ENCODE measurements at regions not wholly inside any gene's neighbourhood (a gene's known extent, or its start where the extent isn't known, plus 50 kb on each side); places are given as distances from the start of the nearest gene placed in this dataset.
A peak's percentile ranks its signal among the peaks of the same experiment; 100 is the strongest.

- no peak overlapping the region for H3K4me3 ChIP-seq (ENCODE audit: low read depth, low read length)
- H3K27ac ChIP-seq (ENCODE audit: low read depth, low read length): no peak overlapping the region
- ChIA-PET POLR2A (interaction anchor here (0.6 kb wide), 1 partner anchor 96 kb away, joined by 4 read pairs; no protein-coding TSS in a partner anchor), CTCF (no interaction called here)
- H3K27me3 ChIP-seq (ENCODE audit: control insufficient read depth, insufficient read depth, low read length): no peaks in the 10 kb centered on the region
- no peak for DNase-seq (ENCODE audit: low read depth, low spot score)
- no peaks in the 10 kb centered on the region for H3K9me3 ChIP-seq (ENCODE audit: control insufficient read depth, insufficient read depth, low read length)
- TF ChIP-seq CTCF (IDR thresholded peaks at IDR 0.05; ENCODE audit: low read depth, low read length): no peak
These were observed 109.2 kb upstream of the FLRT2 start for GRCh38 chr14:85420707-85421106.

- Histone ChIP-seq H3K4me3 (ENCODE audit: low read depth, low read length) (no peak overlapping the region), H3K27me3 (ENCODE audit: control insufficient read depth, insufficient read depth, low read length) (no peaks in the 10 kb centered on the region), H3K9me3 (ENCODE audit: control insufficient read depth, insufficient read depth, low read length) (no peaks in the 10 kb centered on the region), H3K27ac (ENCODE audit: low read depth, low read length) (no peak overlapping the region)
- no peak for TF ChIP-seq CTCF (IDR thresholded peaks at IDR 0.05; ENCODE audit: low read depth, low read length)
- POLR2A ChIA-PET: no interaction called here
- peak; percentile 33 for DNase-seq (ENCODE audit: low read depth, low spot score)
- CTCF ChIA-PET: no interaction called here
These were observed 108.6 kb upstream of the FLRT2 start for GRCh38 chr14:85421186-85421877.

GRCh38 chr14:85423889-85424288, 106.1 kb upstream of the FLRT2 start:
- POLR2A ChIA-PET: no interaction called here
- Histone ChIP-seq H3K9me3 (ENCODE audit: control insufficient read depth, insufficient read depth, low read length) (no peaks in the 10 kb centered on the region), H3K4me3 (ENCODE audit: low read depth, low read length) (no peak overlapping the region), H3K27ac (ENCODE audit: low read depth, low read length) (no peak overlapping the region), H3K27me3 (ENCODE audit: control insufficient read depth, insufficient read depth, low read length) (no peaks in the 10 kb centered on the region)
- TF ChIP-seq CTCF (IDR thresholded peaks at IDR 0.05; ENCODE audit: low read depth, low read length): no peak
- CTCF ChIA-PET: no interaction called here
- no peak for DNase-seq (ENCODE audit: low read depth, low spot score)

- H3K27me3 ChIP-seq (ENCODE audit: control insufficient read depth, insufficient read depth, low read length): no peaks in the 10 kb centered on the region
- H3K9me3 ChIP-seq (ENCODE audit: control insufficient read depth, insufficient read depth, low read length): no peaks in the 10 kb centered on the region
- CTCF ChIA-PET: interaction anchor here (0.6 to 1.3 kb wide), 2 partner anchors 14 to 21 kb away, joined by 4 to 9 read pairs; no protein-coding TSS in a partner anchor
- TF ChIP-seq CTCF (IDR thresholded peaks at IDR 0.05; ENCODE audit: low read depth, low read length): no peak
- DNase-seq (ENCODE audit: low read depth, low spot score): no peak
- POLR2A ChIA-PET: no interaction called here
- H3K4me3 ChIP-seq (ENCODE audit: low read depth, low read length): no peak overlapping the region
- no peak overlapping the region for H3K27ac ChIP-seq (ENCODE audit: low read depth, low read length)
These were observed 104.4 kb upstream of the FLRT2 start for GRCh38 chr14:85425507-85425906.

- H3K27me3 ChIP-seq (ENCODE audit: control insufficient read depth, insufficient read depth, low read length): no peaks in the 10 kb centered on the region
- H3K9me3 ChIP-seq (ENCODE audit: control insufficient read depth, insufficient read depth, low read length): no peaks in the 10 kb centered on the region
- no peak for TF ChIP-seq CTCF (IDR thresholded peaks at IDR 0.05; ENCODE audit: low read depth, low read length)
- ChIA-PET POLR2A (no interaction called here), CTCF (interaction anchor here (1.3 kb wide), 1 partner anchor 21 kb away, joined by 4 read pairs; no protein-coding TSS in a partner anchor)
- H3K27ac ChIP-seq (ENCODE audit: low read depth, low read length): no peak overlapping the region
- no peak overlapping the region for H3K4me3 ChIP-seq (ENCODE audit: low read depth, low read length)
- DNase-seq (ENCODE audit: low read depth, low spot score): no peak
These were observed 103.6 kb upstream of the FLRT2 start for GRCh38 chr14:85426068-85426935.
